ENCODE measurements at regions not wholly inside any gene's neighbourhood (a gene's known extent, or its start where the extent isn't known, plus 50 kb on each side); places are given as distances from the start of the nearest gene placed in this dataset.

GRCh38 chr20:42007251-42007650, 389.1 kb upstream of the CHD6 start:
- no peak overlapping the region for H3K9ac ChIP-seq (ENCODE audit: low read length)
- no peaks in the 10 kb centered on the region for H3F3A ChIP-seq (ENCODE audit: insufficient read depth, low read length)
- no peak overlapping the region for H3K4me3 ChIP-seq (ENCODE audit: low read length)
- no peaks in the 10 kb centered on the region for H4K20me1 ChIP-seq (ENCODE audit: insufficient read depth, low read length)
- no peaks in the 10 kb centered on the region for H3K9me2 ChIP-seq (replicated peaks; ENCODE audit: insufficient read depth, low read length)
- TF ChIP-seq EZH2 (optimal IDR thresholded peaks at IDR 0.05; ENCODE audit: low read depth, low read length), result no peak
- TF ChIP-seq, protein P1, sequence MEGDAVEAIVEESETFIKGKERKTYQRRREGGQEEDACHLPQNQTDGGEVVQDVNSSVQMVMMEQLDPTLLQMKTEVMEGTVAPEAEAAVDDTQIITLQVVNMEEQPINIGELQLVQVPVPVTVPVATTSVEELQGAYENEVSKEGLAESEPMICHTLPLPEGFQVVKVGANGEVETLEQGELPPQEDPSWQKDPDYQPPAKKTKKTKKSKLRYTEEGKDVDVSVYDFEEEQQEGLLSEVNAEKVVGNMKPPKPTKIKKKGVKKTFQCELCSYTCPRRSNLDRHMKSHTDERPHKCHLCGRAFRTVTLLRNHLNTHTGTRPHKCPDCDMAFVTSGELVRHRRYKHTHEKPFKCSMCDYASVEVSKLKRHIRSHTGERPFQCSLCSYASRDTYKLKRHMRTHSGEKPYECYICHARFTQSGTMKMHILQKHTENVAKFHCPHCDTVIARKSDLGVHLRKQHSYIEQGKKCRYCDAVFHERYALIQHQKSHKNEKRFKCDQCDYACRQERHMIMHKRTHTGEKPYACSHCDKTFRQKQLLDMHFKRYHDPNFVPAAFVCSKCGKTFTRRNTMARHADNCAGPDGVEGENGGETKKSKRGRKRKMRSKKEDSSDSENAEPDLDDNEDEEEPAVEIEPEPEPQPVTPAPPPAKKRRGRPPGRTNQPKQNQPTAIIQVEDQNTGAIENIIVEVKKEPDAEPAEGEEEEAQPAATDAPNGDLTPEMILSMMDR (IDR thresholded peaks at IDR 0.05; ENCODE audit: low read length), result no peak
- TF ChIP-seq EZH2phosphoT487 (IDR thresholded peaks at IDR 0.05; ENCODE audit: low read length), result no peak
- H2AFZ ChIP-seq (ENCODE audit: low read length), result no peak overlapping the region
- no peaks in the 10 kb centered on the region for H3K9me3 ChIP-seq (replicated peaks; ENCODE audit: insufficient read depth, low read length)
- H3K27ac ChIP-seq (ENCODE audit: low read length), result no peak overlapping the region
- DNase-seq, result no peak
- no peaks in the 10 kb centered on the region for H3K4me1 ChIP-seq (ENCODE audit: low read length)
- no peaks in the 10 kb centered on the region for H3K36me3 ChIP-seq (replicated peaks; ENCODE audit: insufficient read depth, low read length)
- no peak overlapping the region for H3K4me2 ChIP-seq (ENCODE audit: low read depth, low read length)
- H3K27me3 ChIP-seq (replicated peaks; ENCODE audit: insufficient read depth, low read length), result no peaks in the 10 kb centered on the region
- no peaks in the 10 kb centered on the region for H3K79me2 ChIP-seq (ENCODE audit: low read length)

GRCh38 chr20:42005211-42005610, 387.0 kb upstream of the CHD6 start:
- no peaks in the 10 kb centered on the region for H4K20me1 ChIP-seq (ENCODE audit: insufficient read depth, low read length)
- H3K27ac ChIP-seq (ENCODE audit: low read length), result no peak overlapping the region
- H3K79me2 ChIP-seq (ENCODE audit: low read length), result no peaks in the 10 kb centered on the region
- H3K9ac ChIP-seq (ENCODE audit: low read length), result no peak overlapping the region
- TF ChIP-seq EZH2 (optimal IDR thresholded peaks at IDR 0.05; ENCODE audit: low read depth, low read length) (no peak), EZH2phosphoT487 (IDR thresholded peaks at IDR 0.05; ENCODE audit: low read length) (no peak)
- TF ChIP-seq, protein P1 (IDR thresholded peaks at IDR 0.05; ENCODE audit: low read length), result no peak
- no peak overlapping the region for H2AFZ ChIP-seq (ENCODE audit: low read length)
- no peaks in the 10 kb centered on the region for H3K9me2 ChIP-seq (replicated peaks; ENCODE audit: insufficient read depth, low read length)
- H3K4me1 ChIP-seq (ENCODE audit: low read length), result no peaks in the 10 kb centered on the region
- DNase-seq, result no peak
- H3K4me2 ChIP-seq (ENCODE audit: low read depth, low read length), result no peak overlapping the region
- no peaks in the 10 kb centered on the region for H3K36me3 ChIP-seq (replicated peaks; ENCODE audit: insufficient read depth, low read length)
- H3K4me3 ChIP-seq (ENCODE audit: low read length), result no peak overlapping the region
- H3K27me3 ChIP-seq (replicated peaks; ENCODE audit: insufficient read depth, low read length), result no peaks in the 10 kb centered on the region
- H3F3A ChIP-seq (ENCODE audit: insufficient read depth, low read length), result no peaks in the 10 kb centered on the region
- H3K9me3 ChIP-seq (replicated peaks; ENCODE audit: insufficient read depth, low read length), result no peaks in the 10 kb centered on the region

DNA sequence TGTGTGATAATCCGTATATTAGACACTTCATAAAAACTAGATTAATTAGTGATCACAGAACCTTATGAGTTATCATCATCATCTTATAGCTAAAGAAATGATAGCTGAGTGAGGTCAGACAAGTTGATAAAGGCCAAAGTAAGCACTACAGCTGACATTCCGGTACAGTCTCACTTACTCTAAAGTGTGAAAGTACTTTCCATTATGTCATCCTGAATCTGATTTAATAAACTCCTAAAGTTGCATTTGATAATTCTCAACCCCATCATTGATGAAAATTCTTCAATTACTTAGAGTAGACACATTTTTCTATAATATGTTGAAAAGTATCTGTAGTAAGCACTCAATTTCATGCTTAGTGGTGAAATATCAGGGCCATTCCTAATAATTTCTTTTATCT, 385.2 kb upstream of the CHD6 start:
- Histone ChIP-seq H3K9me3 (replicated peaks; ENCODE audit: insufficient read depth, low read length) (no peaks in the 10 kb centered on the region), H3K4me3 (ENCODE audit: low read length) (no peak overlapping the region), H3F3A (ENCODE audit: insufficient read depth, low read length) (no peaks in the 10 kb centered on the region), H3K27me3 (replicated peaks; ENCODE audit: insufficient read depth, low read length) (no peaks in the 10 kb centered on the region), H3K36me3 (replicated peaks; ENCODE audit: insufficient read depth, low read length) (no peaks in the 10 kb centered on the region), H3K4me1 (ENCODE audit: low read length) (no peaks in the 10 kb centered on the region), H4K20me1 (ENCODE audit: insufficient read depth, low read length) (no peaks in the 10 kb centered on the region), H2AFZ (ENCODE audit: low read length) (no peak overlapping the region), H3K9me2 (replicated peaks; ENCODE audit: insufficient read depth, low read length) (no peaks in the 10 kb centered on the region), H3K9ac (ENCODE audit: low read length) (no peak overlapping the region), H3K4me2 (ENCODE audit: low read depth, low read length) (no peak overlapping the region), H3K79me2 (ENCODE audit: low read length) (no peaks in the 10 kb centered on the region), H3K27ac (ENCODE audit: low read length) (no peak overlapping the region)
- TF ChIP-seq EZH2 (optimal IDR thresholded peaks at IDR 0.05; ENCODE audit: low read depth, low read length), result no peak
- TF ChIP-seq, protein P1 (IDR thresholded peaks at IDR 0.05; ENCODE audit: low read length), result no peak
- TF ChIP-seq EZH2phosphoT487 (IDR thresholded peaks at IDR 0.05; ENCODE audit: low read length), result no peak
- DNase-seq, result no peak
